ENCODE measurements at regions not wholly inside any gene's neighbourhood (a gene's known extent, or its start where the extent isn't known, plus 50 kb on each side); places are given as distances from the start of the nearest gene placed in this dataset.

- no peaks in the 10 kb centered on the region for H4K20me1 ChIP-seq (ENCODE audit: insufficient read depth, low read length)
- H3K9me3 ChIP-seq (ENCODE audit: insufficient read depth, low read length) = 0 out of 2 replicates have a peak, but pooled peaks cover 5% of the 10 kb centered on the region
- no peaks in the 10 kb centered on the region for H3K4me1 ChIP-seq (ENCODE audit: low read length)
- H3K4me3 ChIP-seq (ENCODE audit: low read length) = no peak overlapping the region
- H3K27me3 ChIP-seq (ENCODE audit: low read depth, low read length) = no peaks in the 10 kb centered on the region
- no peaks in the 10 kb centered on the region for H3K79me2 ChIP-seq (ENCODE audit: low read length)
- no peak overlapping the region for H3K27ac ChIP-seq (ENCODE audit: low read length)
- no peak overlapping the region for H3K9ac ChIP-seq (ENCODE audit: low read length)
- no peaks in the 10 kb centered on the region for H3K36me3 ChIP-seq (replicated peaks; ENCODE audit: low read depth, low read length)
- TF ChIP-seq CTCF (IDR thresholded peaks at IDR 0.05; ENCODE audit: low read depth, low read length) (no peak), EZH2phosphoT487 (IDR thresholded peaks at IDR 0.05; ENCODE audit: low read depth) (no peak)
- no peak overlapping the region for H2AFZ ChIP-seq (ENCODE audit: low read depth, low read length)
- no peak overlapping the region for H3K4me2 ChIP-seq (ENCODE audit: low read length)
These were observed 309.3 kb downstream of the BCAT1 start for GRCh38 chr12:24639641-24640040.

GRCh38 chr12:24632466-24632865 is 316.4 kb downstream of the BCAT1 start:
- Histone ChIP-seq H3K4me1 (ENCODE audit: low read length) (peaks cover 23% of the 10 kb centered on the region), H3K4me3 (ENCODE audit: low read length) (no peak overlapping the region), H2AFZ (ENCODE audit: low read depth, low read length) (no peak overlapping the region), H3K27me3 (ENCODE audit: low read depth, low read length) (no peaks in the 10 kb centered on the region), H4K20me1 (ENCODE audit: insufficient read depth, low read length) (no peaks in the 10 kb centered on the region), H3K4me2 (ENCODE audit: low read length) (no peak overlapping the region), H3K9me3 (ENCODE audit: insufficient read depth, low read length) (no peaks in the 10 kb centered on the region), H3K9ac (ENCODE audit: low read length) (no peak overlapping the region), H3K79me2 (ENCODE audit: low read length) (no peaks in the 10 kb centered on the region), H3K27ac (ENCODE audit: low read length) (no peak overlapping the region), H3K36me3 (replicated peaks; ENCODE audit: low read depth, low read length) (no peaks in the 10 kb centered on the region)
- TF ChIP-seq CTCF (IDR thresholded peaks at IDR 0.05; ENCODE audit: low read depth, low read length) (no peak), EZH2phosphoT487 (IDR thresholded peaks at IDR 0.05; ENCODE audit: low read depth) (no peak)

DNA sequence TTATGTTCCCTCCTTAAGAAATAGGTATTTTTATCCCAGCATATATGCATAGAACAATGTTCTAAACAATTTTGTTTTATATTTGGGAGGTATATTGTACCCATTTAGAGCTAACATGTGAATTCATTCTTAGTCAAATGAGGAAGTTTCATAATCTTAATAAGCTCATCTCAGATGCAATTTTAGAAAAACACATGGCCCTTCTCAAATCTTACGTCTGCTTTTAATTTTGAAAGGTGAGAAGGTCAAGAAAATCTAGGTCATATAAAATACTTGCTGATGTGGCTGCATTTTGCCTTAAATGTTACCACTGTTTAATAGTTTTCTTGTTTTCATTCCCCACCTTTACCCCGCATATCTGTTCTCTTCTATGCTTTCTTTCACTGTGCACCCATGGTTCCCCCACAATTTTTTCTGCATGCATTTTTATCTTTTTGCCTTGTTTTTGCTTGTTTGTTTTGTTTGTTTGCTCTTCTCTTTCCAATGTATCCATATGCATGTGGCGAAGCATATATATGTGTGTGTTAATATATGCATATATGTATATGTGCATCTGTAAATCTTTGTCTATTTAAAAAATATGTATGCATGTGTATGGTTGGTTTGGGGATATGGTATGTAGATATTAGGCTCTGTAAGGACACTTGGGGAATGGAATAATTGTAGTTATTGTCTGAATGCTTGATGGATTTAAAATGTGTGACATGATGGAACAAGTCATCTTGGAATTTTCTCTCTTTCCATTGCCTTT is 317.1 kb downstream of the BCAT1 start:
- H3K36me3 ChIP-seq (replicated peaks; ENCODE audit: low read depth, low read length) = no peaks in the 10 kb centered on the region
- H3K4me2 ChIP-seq (ENCODE audit: low read length) = peak overlapping the region; percentile 14; the same call in 1 of the 2 replicates

More for the DNA sequence above, 317.1 kb downstream of the BCAT1 start:
- Histone ChIP-seq H3K4me3 (ENCODE audit: low read length) (no peak overlapping the region), H3K27me3 (ENCODE audit: low read depth, low read length) (no peaks in the 10 kb centered on the region), H3K27ac (ENCODE audit: low read length) (no peak overlapping the region), H2AFZ (ENCODE audit: low read depth, low read length) (no peak overlapping the region), H3K9me3 (ENCODE audit: insufficient read depth, low read length) (no peaks in the 10 kb centered on the region), H3K79me2 (ENCODE audit: low read length) (no peaks in the 10 kb centered on the region), H3K4me1 (ENCODE audit: low read length) (peaks cover 23% of the 10 kb centered on the region), H4K20me1 (ENCODE audit: insufficient read depth, low read length) (no peaks in the 10 kb centered on the region), H3K9ac (ENCODE audit: low read length) (no peak overlapping the region)
- TF ChIP-seq CTCF (IDR thresholded peaks at IDR 0.05; ENCODE audit: low read depth, low read length) (no peak), EZH2phosphoT487 (IDR thresholded peaks at IDR 0.05; ENCODE audit: low read depth) (no peak)

All from OCI-LY3 (cell line).